Astrocyte of the spinal cord (primary cell): ENCODE measurements at regions not wholly inside any gene's neighbourhood (a gene's known extent, or its start where the extent isn't known, plus 50 kb on each side); places are given as distances from the start of the nearest gene placed in this dataset.

Experiments
- DNase-seq: peaks from one replicate; pipeline ENCODE4 v3.0.0; 2011; ENCODE audit warnings: low read depth, low spot score
- H3K4me3 ChIP-seq: 2 replicates; pipeline ENCODE4 v1.5.1; 2011; ENCODE audit warnings: low read depth, mild to moderate bottlenecking, low read length, moderate library complexity
- CTCF ChIP-seq: IDR thresholded peaks from 2 replicates; pipeline ENCODE4 v1.5.1; 2012; ENCODE audit warnings: low read depth, mild to moderate bottlenecking, low read length, inconsistent platforms
- in situ Hi-C: cut with HindIII; loops from 2 replicates; pipeline ENCODE4 v1.10.0; 2017; ENCODE audit warnings: low sequenced_read_pairs

- no peak for TF ChIP-seq CTCF
- no peak overlapping the region for H3K4me3 ChIP-seq
- in situ Hi-C loops = no loop called here
- no peak for DNase-seq
Measured at GRCh38 chr4:26183017-26183416, 137.8 kb upstream of the RBPJ start.

- no peak overlapping the region for H3K4me3 ChIP-seq
- DNase-seq = no peak
- no peak for TF ChIP-seq CTCF
- in situ Hi-C loops = no loop called here
Measured at GRCh38 chr4:26185436-26185835, 135.4 kb upstream of the RBPJ start.

GRCh38 chr4:26191353-26191752 is 129.5 kb upstream of the RBPJ start:
- no peak overlapping the region for H3K4me3 ChIP-seq
- TF ChIP-seq CTCF = no peak
- in situ Hi-C loops = no loop called here
- DNase-seq = peak; percentile 45

- no peak for TF ChIP-seq CTCF
- H3K4me3 ChIP-seq = no peak overlapping the region
- in situ Hi-C loops = no loop called here
- DNase-seq = no peak
Measured at GRCh38 chr4:26192899-26193869, 127.6 kb upstream of the RBPJ start.

- TF ChIP-seq CTCF = no peak
- in situ Hi-C loops = no loop called here
- H3K4me3 ChIP-seq = no peak overlapping the region
- no peak for DNase-seq
Measured at GRCh38 chr4:26194764-26195163, 126.0 kb upstream of the RBPJ start.

GRCh38 chr4:26196567-26196966 is 124.2 kb upstream of the RBPJ start:
- no peak overlapping the region for H3K4me3 ChIP-seq
- no peak for TF ChIP-seq CTCF
- in situ Hi-C loops = no loop called here
- no peak for DNase-seq
